ENCODE measurements at regions not wholly inside any gene's neighbourhood (a gene's known extent, or its start where the extent isn't known, plus 50 kb on each side); places are given as distances from the start of the nearest gene placed in this dataset.

GRCh38 chr4:137378821-137379220 is 153.5 kb downstream of the PCDH18 start:
- Mint-ChIP-seq H3K9me3 (peaks cover 0 to 3% (median 0%) of the 10 kb centered on the region in 7 donors), H3K36me3 (no peaks in the 10 kb centered on the region), H3K27me3 (ENCODE audit: low read depth in 3 of 3) (no peaks in the 10 kb centered on the region), H3K27ac (no peak overlapping the region), H3K4me3 (no peak overlapping the region), H3K4me1 (no peaks in the 10 kb centered on the region)
- no peak for DNase-seq
- H3K4me3 ChIP-seq (replicated peaks in 1 of 3; ENCODE audit: low read depth in 2 of 3, low read length in 3 of 3): no peak overlapping the region
- no peak for TF ChIP-seq CTCF (IDR thresholded peaks at IDR 0.05)
- no peaks in the 10 kb centered on the region for H3K79me2 ChIP-seq (ENCODE audit: insufficient read depth, low read length)
- H3K36me3 ChIP-seq (replicated peaks in 1 of 2; ENCODE audit: control insufficient read depth in 1 of 2, insufficient read depth in 2 of 2, low read length in 2 of 2): no peaks in the 10 kb centered on the region
- intact Hi-C loops (cut with micrococcal nuclease): no loop called here
- no peak overlapping the region for H2AFZ ChIP-seq (ENCODE audit: insufficient read depth, low read depth, low read length, poor library complexity, severe bottlenecking)
- no CpG with 5 or more reads among the region's 1 CpG for WGBS (ENCODE audit: insufficient coverage)
- H3K27ac ChIP-seq (ENCODE audit: low read depth in 1 of 2, low read length in 2 of 2): no peak overlapping the region
- H3K27me3 ChIP-seq (ENCODE audit: control insufficient read depth in 2 of 2, insufficient read depth in 2 of 2, low read length in 2 of 2): no peaks in the 10 kb centered on the region
- H4K20me1 ChIP-seq (ENCODE audit: insufficient read depth, low read length): no peaks in the 10 kb centered on the region
- no peaks in the 10 kb centered on the region for H3K9me3 ChIP-seq (replicated peaks in 1 of 2; ENCODE audit: control insufficient read depth in 1 of 2, insufficient read depth in 1 of 2, low read length in 2 of 2)
- H3K9ac ChIP-seq (ENCODE audit: insufficient read depth, low read length, poor library complexity, severe bottlenecking): no peak overlapping the region
- no peak overlapping the region for H3K4me2 ChIP-seq (replicated peaks; ENCODE audit: extremely low read depth, low read length, poor library complexity, severe bottlenecking)
- H3K4me1 ChIP-seq (ENCODE audit: control insufficient read depth in 1 of 2, insufficient read depth in 2 of 2, low read length in 2 of 2): no peaks in the 10 kb centered on the region

DNA sequence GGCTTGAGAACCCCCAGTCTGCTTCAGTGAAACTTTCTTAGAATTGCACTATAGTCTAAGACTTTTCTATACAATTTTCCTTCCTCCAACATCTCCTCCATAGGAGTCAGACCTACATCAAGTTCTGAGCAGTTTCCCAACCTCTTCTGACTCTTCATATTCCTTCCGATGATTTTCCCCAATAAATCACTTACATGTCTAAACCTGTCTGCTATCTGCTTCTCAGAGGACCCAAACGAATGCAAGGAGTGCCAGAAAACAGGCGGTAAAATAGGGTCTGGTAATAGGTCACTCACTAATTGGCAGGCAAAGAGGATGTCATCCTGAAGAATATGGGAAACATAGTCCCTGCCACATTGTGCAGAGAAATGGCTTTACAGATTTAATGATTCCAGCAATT is 153.9 kb downstream of the PCDH18 start:
- Mint-ChIP-seq H3K27me3 (ENCODE audit: low read depth in 3 of 3) (no peaks in the 10 kb centered on the region), H3K9me3 (peaks cover 0 to 4% (median 0%) of the 10 kb centered on the region in 7 donors), H3K36me3 (no peaks in the 10 kb centered on the region), H3K27ac (no peak overlapping the region), H3K4me3 (no peak overlapping the region), H3K4me1 (no peaks in the 10 kb centered on the region)
- TF ChIP-seq CTCF (IDR thresholded peaks at IDR 0.05): no peak
- DNase-seq: no peak
- Histone ChIP-seq H3K9ac (ENCODE audit: insufficient read depth, low read length, poor library complexity, severe bottlenecking) (no peak overlapping the region), H3K27ac (ENCODE audit: low read depth in 1 of 2, low read length in 2 of 2) (no peak overlapping the region), H4K20me1 (ENCODE audit: insufficient read depth, low read length) (no peaks in the 10 kb centered on the region), H3K36me3 (replicated peaks in 1 of 2; ENCODE audit: control insufficient read depth in 1 of 2, insufficient read depth in 2 of 2, low read length in 2 of 2) (no peaks in the 10 kb centered on the region), H3K4me1 (ENCODE audit: control insufficient read depth in 1 of 2, insufficient read depth in 2 of 2, low read length in 2 of 2) (no peaks in the 10 kb centered on the region), H3K4me3 (replicated peaks in 1 of 3; ENCODE audit: low read depth in 2 of 3, low read length in 3 of 3) (no peak overlapping the region), H2AFZ (ENCODE audit: insufficient read depth, low read depth, low read length, poor library complexity, severe bottlenecking) (no peak overlapping the region), H3K79me2 (ENCODE audit: insufficient read depth, low read length) (no peaks in the 10 kb centered on the region), H3K9me3 (replicated peaks in 1 of 2; ENCODE audit: control insufficient read depth in 1 of 2, insufficient read depth in 1 of 2, low read length in 2 of 2) (no peaks in the 10 kb centered on the region), H3K4me2 (replicated peaks; ENCODE audit: extremely low read depth, low read length, poor library complexity, severe bottlenecking) (no peak overlapping the region), H3K27me3 (ENCODE audit: control insufficient read depth in 2 of 2, insufficient read depth in 2 of 2, low read length in 2 of 2) (no peaks in the 10 kb centered on the region)
- intact Hi-C loops (cut with micrococcal nuclease): no loop called here
- WGBS (ENCODE audit: insufficient coverage): 67% methylated on average over 2 of the region's 3 CpGs
